GM23338 (cell line): ENCODE measurements at regions not wholly inside any gene's neighbourhood (a gene's known extent, or its start where the extent isn't known, plus 50 kb on each side); places are given as distances from the start of the nearest gene placed in this dataset.

Experiments used
- CREB1 ChIP-seq: fragments of 250-450 bp; sonication (Bioruptor Pico); IDR thresholded peaks from 2 replicates; pipeline ENCODE4 v1.5.0; 2020; ENCODE audit warnings: low read depth, mild to moderate bottlenecking, moderate library complexity
- ETS1 ChIP-seq: IDR thresholded peaks from 2 replicates; pipeline ENCODE4 v1.6.1; 2016; ENCODE audit warnings: antibody characterized with exemption
- EZH2 ChIP-seq: fragments of 200-600 bp; sonication (generic); IDR thresholded peaks from one replicate; pipeline ENCODE4 v1.8.0; 2017; ENCODE audit warnings: antibody characterized with exemption, mild to moderate bottlenecking, low read depth; ENCODE audit not compliant: unreplicated experiment
- EZH2phosphoT487 ChIP-seq: fragments of 200-600 bp; sonication (generic); IDR thresholded peaks from one replicate; pipeline ENCODE4 v1.8.1; 2018; ENCODE audit warnings: antibody characterized with exemption; ENCODE audit not compliant: unreplicated experiment
- JUNB ChIP-seq: IDR thresholded peaks from one replicate; pipeline ENCODE4 v1.6.1; 2016; ENCODE audit warnings: antibody characterized with exemption; ENCODE audit not compliant: unreplicated experiment
- NANOG ChIP-seq: IDR thresholded peaks from 2 replicates; pipeline ENCODE4 v1.6.1; 2016; ENCODE audit warnings: antibody characterized with exemption, borderline replicate concordance
- POLR2AphosphoS5 ChIP-seq: IDR thresholded peaks from 2 replicates; pipeline ENCODE4 v1.6.1; 2016; ENCODE audit warnings: antibody characterized with exemption, low read depth
- REST ChIP-seq: IDR thresholded peaks from one replicate; pipeline ENCODE4 v1.6.1; 2018; ENCODE audit warnings: antibody characterized with exemption; ENCODE audit not compliant: unreplicated experiment
- STAT1 ChIP-seq: IDR thresholded peaks from one replicate; pipeline ENCODE4 v1.6.1; 2016; ENCODE audit warnings: antibody characterized with exemption; ENCODE audit not compliant: unreplicated experiment
- ZNF114 ChIP-seq: fragments of 250-450 bp; sonication (Bioruptor Pico); IDR thresholded peaks from 2 replicates; pipeline ENCODE4 v1.5.0; 2020; ENCODE audit warnings: mild to moderate bottlenecking, moderate library complexity
- ZNF331 ChIP-seq: fragments of 250-450 bp; sonication (Bioruptor Pico); IDR thresholded peaks from 2 replicates; pipeline ENCODE4 v1.5.0; 2020; ENCODE audit warnings: low read depth, mild to moderate bottlenecking, moderate library complexity
- TF ChIP-seq, protein P1 (sequence below), 2 experiments: fragments of 200-600 bp in 1 of 2; sonication (generic) in 1 of 2; conservative IDR thresholded peaks; 2 replicates each; pipeline versions ENCODE4 v1.5.1 to v1.6.1; 2016 to 2017; ENCODE audit warnings: antibody characterized with exemption in 2 of 2, low read depth in 2 of 2, mild to moderate bottlenecking in 2 of 2, moderate library complexity in 1 of 2
- TF ChIP-seq, protein P2 (sequence below): fragments of 250-450 bp; sonication (Bioruptor Pico); IDR thresholded peaks from 2 replicates; pipeline ENCODE4 v1.5.0; 2020; ENCODE audit warnings: mild to moderate bottlenecking, moderate library complexity

DNA sequence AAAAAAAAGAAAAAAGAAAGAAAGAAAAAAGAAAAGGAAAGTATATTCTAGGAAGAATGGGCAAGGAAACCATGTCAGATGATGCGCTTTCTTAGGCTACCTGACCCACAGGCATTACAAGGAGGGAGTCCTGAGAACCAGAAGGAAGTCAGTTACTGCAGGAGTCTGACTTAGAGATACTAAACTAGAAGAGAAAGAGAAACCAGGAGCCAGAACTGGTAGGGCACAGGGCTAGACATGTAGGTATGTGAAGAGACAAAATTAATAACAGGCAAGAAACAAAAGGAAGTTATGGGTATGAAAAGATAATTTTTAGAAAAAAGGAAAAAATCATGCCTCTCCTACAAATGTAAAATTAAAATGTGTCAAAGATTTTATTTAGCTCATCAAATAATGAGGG is 63.3 kb upstream of the LRRN1 start:
- TF ChIP-seq EZH2, result no peak
- TF ChIP-seq, protein P1, sequence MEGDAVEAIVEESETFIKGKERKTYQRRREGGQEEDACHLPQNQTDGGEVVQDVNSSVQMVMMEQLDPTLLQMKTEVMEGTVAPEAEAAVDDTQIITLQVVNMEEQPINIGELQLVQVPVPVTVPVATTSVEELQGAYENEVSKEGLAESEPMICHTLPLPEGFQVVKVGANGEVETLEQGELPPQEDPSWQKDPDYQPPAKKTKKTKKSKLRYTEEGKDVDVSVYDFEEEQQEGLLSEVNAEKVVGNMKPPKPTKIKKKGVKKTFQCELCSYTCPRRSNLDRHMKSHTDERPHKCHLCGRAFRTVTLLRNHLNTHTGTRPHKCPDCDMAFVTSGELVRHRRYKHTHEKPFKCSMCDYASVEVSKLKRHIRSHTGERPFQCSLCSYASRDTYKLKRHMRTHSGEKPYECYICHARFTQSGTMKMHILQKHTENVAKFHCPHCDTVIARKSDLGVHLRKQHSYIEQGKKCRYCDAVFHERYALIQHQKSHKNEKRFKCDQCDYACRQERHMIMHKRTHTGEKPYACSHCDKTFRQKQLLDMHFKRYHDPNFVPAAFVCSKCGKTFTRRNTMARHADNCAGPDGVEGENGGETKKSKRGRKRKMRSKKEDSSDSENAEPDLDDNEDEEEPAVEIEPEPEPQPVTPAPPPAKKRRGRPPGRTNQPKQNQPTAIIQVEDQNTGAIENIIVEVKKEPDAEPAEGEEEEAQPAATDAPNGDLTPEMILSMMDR (conservative IDR thresholded peaks at IDR 0.05; ENCODE audit: low read depth in 2 of 2), result no peak
- TF ChIP-seq EZH2phosphoT487, result no peak
- no peak for TF ChIP-seq REST
- TF ChIP-seq CREB1 (CRISPR knock-in tag), result no peak
- no peak for TF ChIP-seq POLR2AphosphoS5
- no peak for TF ChIP-seq ZNF331 (CRISPR knock-in tag)
- no peak for TF ChIP-seq ZNF114 (CRISPR knock-in tag)
- TF ChIP-seq, protein P2, sequence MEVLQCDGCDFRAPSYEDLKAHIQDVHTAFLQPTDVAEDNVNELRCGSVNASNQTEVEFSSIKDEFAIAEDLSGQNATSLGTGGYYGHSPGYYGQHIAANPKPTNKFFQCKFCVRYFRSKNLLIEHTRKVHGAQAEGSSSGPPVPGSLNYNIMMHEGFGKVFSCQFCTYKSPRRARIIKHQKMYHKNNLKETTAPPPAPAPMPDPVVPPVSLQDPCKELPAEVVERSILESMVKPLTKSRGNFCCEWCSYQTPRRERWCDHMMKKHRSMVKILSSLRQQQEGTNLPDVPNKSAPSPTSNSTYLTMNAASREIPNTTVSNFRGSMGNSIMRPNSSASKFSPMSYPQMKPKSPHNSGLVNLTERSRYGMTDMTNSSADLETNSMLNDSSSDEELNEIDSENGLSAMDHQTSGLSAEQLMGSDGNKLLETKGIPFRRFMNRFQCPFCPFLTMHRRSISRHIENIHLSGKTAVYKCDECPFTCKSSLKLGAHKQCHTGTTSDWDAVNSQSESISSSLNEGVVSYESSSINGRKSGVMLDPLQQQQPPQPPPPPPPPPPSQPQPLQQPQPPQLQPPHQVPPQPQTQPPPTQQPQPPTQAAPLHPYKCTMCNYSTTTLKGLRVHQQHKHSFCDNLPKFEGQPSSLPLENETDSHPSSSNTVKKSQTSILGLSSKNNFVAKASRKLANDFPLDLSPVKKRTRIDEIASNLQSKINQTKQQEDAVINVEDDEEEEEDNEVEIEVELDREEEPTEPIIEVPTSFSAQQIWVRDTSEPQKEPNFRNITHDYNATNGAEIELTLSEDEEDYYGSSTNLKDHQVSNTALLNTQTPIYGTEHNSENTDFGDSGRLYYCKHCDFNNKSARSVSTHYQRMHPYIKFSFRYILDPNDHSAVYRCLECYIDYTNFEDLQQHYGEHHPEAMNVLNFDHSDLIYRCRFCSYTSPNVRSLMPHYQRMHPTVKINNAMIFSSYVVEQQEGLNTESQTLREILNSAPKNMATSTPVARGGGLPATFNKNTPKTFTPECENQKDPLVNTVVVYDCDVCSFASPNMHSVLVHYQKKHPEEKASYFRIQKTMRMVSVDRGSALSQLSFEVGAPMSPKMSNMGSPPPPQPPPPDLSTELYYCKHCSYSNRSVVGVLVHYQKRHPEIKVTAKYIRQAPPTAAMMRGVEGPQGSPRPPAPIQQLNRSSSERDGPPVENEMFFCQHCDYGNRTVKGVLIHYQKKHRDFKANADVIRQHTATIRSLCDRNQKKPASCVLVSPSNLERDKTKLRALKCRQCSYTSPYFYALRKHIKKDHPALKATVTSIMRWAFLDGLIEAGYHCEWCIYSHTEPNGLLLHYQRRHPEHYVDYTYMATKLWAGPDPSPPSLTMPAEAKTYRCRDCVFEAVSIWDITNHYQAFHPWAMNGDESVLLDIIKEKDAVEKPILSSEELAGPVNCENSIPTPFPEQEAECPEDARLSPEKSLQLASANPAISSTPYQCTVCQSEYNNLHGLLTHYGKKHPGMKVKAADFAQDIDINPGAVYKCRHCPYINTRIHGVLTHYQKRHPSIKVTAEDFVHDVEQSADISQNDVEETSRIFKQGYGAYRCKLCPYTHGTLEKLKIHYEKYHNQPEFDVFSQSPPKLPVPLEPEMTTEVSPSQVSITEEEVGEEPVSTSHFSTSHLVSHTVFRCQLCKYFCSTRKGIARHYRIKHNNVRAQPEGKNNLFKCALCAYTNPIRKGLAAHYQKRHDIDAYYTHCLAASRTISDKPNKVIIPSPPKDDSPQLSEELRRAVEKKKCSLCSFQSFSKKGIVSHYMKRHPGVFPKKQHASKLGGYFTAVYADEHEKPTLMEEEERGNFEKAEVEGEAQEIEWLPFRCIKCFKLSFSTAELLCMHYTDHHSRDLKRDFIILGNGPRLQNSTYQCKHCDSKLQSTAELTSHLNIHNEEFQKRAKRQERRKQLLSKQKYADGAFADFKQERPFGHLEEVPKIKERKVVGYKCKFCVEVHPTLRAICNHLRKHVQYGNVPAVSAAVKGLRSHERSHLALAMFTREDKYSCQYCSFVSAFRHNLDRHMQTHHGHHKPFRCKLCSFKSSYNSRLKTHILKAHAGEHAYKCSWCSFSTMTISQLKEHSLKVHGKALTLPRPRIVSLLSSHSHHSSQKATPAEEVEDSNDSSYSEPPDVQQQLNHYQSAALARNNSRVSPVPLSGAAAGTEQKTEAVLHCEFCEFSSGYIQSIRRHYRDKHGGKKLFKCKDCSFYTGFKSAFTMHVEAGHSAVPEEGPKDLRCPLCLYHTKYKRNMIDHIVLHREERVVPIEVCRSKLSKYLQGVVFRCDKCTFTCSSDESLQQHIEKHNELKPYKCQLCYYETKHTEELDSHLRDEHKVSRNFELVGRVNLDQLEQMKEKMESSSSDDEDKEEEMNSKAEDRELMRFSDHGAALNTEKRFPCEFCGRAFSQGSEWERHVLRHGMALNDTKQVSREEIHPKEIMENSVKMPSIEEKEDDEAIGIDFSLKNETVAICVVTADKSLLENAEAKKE (CRISPR knock-in tag), result no peak
- TF ChIP-seq ETS1, result no peak
- TF ChIP-seq STAT1, result no peak
- TF ChIP-seq JUNB, result no peak
- TF ChIP-seq NANOG, result no peak
